ENCODE measurements at regions not wholly inside any gene's neighbourhood (a gene's known extent, or its start where the extent isn't known, plus 50 kb on each side); places are given as distances from the start of the nearest gene placed in this dataset.

GRCh38 chr5:40033009-40033408, 608.2 kb upstream of the DAB2 start:
- no peak for DNase-seq
- no peaks in the 10 kb centered on the region for H3K36me3 ChIP-seq (ENCODE audit: low read depth, missing control alignments)
- H3K27ac ChIP-seq = no peak overlapping the region
- TF ChIP-seq CTCF (IDR thresholded peaks at IDR 0.05) (no peak), POLR2A (IDR thresholded peaks at IDR 0.05) (no peak)
- H3K4me1 ChIP-seq = no peaks in the 10 kb centered on the region
- intact Hi-C loops (cut with DNase I; ENCODE audit: low total_unique reads) = no loop called here
- WGBS, 2 donors = 92 to 93% methylated on average over 1 of the region's 1 CpG
- H3K9me3 ChIP-seq = no peaks in the 10 kb centered on the region
- no peak overlapping the region for H3K4me3 ChIP-seq
- H3K27me3 ChIP-seq = no peaks in the 10 kb centered on the region

- intact Hi-C loops (cut with DNase I; ENCODE audit: low total_unique reads) = no loop called here
- 60 to 61% methylated on average over 2 of the region's 2 CpGs for WGBS, 2 donors
Measured at GRCh38 chr5:40030661-40031060, 605.9 kb upstream of the DAB2 start.

GRCh38 chr5:40029711-40030495, 605.1 kb upstream of the DAB2 start:
- Histone ChIP-seq H3K4me3 (no peak overlapping the region), H3K9me3 (no peaks in the 10 kb centered on the region), H3K27ac (no peak overlapping the region), H3K27me3 (no peaks in the 10 kb centered on the region), H3K4me1 (no peaks in the 10 kb centered on the region), H3K36me3 (ENCODE audit: low read depth, missing control alignments) (no peaks in the 10 kb centered on the region)
- no peak for TF ChIP-seq POLR2A (IDR thresholded peaks at IDR 0.05)
- TF ChIP-seq CTCF (IDR thresholded peaks at IDR 0.05) = no peak
- DNase-seq = no peak
- WGBS, 2 donors = 82 to 88% methylated on average over 5 of the region's 5 CpGs
- intact Hi-C loops (cut with DNase I; ENCODE audit: low total_unique reads) = no loop called here

More at GRCh38 chr5:40030661-40031060, 605.9 kb upstream of the DAB2 start:
- H3K9me3 ChIP-seq = no peaks in the 10 kb centered on the region
- no peaks in the 10 kb centered on the region for H3K36me3 ChIP-seq (ENCODE audit: low read depth, missing control alignments)
- no peaks in the 10 kb centered on the region for H3K27me3 ChIP-seq
- TF ChIP-seq CTCF (IDR thresholded peaks at IDR 0.05) (no peak), POLR2A (IDR thresholded peaks at IDR 0.05) (no peak)
- no peak for DNase-seq
- H3K4me3 ChIP-seq = no peak overlapping the region
- no peak overlapping the region for H3K27ac ChIP-seq
- no peaks in the 10 kb centered on the region for H3K4me1 ChIP-seq

- H3K27ac ChIP-seq = no peak overlapping the region
- no peak for DNase-seq
- intact Hi-C loops (cut with DNase I; ENCODE audit: low total_unique reads) = no loop called here
Measured at GRCh38 chr5:40027400-40027799, 602.6 kb upstream of the DAB2 start.

More at GRCh38 chr5:40027400-40027799, 602.6 kb upstream of the DAB2 start:
- H3K36me3 ChIP-seq (ENCODE audit: low read depth, missing control alignments) = no peaks in the 10 kb centered on the region
- no peaks in the 10 kb centered on the region for H3K4me1 ChIP-seq
- H3K27me3 ChIP-seq = no peaks in the 10 kb centered on the region
- 62 to 90% methylated on average over 4 of the region's 4 CpGs for WGBS, 2 donors
- H3K9me3 ChIP-seq = no peaks in the 10 kb centered on the region
- H3K4me3 ChIP-seq = no peak overlapping the region
- TF ChIP-seq CTCF (IDR thresholded peaks at IDR 0.05) (no peak), POLR2A (IDR thresholded peaks at IDR 0.05) (no peak)

Measured in testis (tissue), 2 donors.